Urothelium cell line (cell line): ENCODE measurements at regions not wholly inside any gene's neighbourhood (a gene's known extent, or its start where the extent isn't known, plus 50 kb on each side); places are given as distances from the start of the nearest gene placed in this dataset.

Source experiments
- DNase-seq: peaks from one replicate; pipeline ENCODE4 v3.0.0; 2011; ENCODE audit warnings: low spot score, mixed read lengths
- FAIRE-seq: peaks from 2 replicates; lab custom pipeline; 2011; peaks lifted over from hg19 to GRCh38; lab: Jason Lieb, UNC

DNA sequence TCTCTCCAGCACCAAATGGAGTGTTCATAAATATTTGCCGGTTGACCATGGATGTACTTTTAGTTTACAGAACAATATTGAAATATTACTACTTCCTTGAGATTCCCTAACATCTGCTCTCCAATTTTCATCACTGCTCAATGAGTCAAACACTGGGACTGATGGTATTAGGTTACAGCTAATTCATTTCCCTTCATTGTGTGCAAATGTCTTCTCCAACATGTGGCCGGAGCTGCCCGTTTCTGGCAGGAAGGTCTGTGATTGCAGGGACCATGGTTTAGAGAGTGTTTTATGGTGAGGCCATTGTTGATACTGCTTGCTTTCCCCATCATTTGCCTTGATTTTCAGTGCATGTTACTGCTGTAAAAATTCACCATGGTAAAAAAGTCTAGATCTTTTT is 209.3 kb downstream of the HS3ST3B1 start:
- no peak for FAIRE-seq
- no peak for DNase-seq

DNA sequence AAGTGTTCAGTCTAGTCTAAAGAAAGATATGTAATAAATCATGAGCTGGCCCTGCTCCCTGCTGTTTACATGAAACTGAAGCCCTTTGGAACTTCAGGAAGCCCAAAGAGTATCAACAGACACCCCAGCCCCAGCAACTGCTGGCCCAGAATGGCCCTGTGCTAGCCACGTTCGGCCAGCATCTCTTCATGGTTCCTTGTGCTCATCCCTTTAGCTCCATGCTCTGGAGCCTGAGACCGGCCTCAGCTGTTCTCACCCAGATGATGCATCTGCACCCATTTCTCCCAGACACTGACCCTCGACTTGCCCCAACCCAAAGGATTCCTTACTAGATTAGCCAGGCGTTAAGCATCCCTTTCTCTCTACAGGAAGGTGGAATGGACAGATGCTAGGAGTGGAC is 207.3 kb downstream of the HS3ST3B1 start:
- FAIRE-seq (no peak), DNase-seq (no peak)

DNA sequence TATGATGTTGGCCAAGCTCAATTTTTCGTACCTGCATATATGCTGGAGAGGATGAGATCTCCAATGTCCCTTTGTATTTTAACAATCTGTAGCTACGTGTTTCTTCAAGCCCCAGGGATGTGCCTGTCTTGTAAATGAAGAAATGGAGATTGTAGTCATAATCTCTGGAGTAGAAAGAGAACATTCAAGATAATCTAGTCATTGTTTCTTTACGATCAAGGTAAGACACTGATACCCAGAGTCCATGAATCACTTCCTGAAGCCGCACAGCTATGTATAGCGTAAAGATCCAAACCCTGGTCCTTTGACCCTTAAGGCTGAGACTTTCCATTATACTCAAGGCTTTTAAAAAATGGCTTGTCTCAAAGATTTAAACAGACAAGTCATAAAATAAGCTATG is 205.5 kb downstream of the HS3ST3B1 start:
- FAIRE-seq (no peak), DNase-seq (no peak)

DNA sequence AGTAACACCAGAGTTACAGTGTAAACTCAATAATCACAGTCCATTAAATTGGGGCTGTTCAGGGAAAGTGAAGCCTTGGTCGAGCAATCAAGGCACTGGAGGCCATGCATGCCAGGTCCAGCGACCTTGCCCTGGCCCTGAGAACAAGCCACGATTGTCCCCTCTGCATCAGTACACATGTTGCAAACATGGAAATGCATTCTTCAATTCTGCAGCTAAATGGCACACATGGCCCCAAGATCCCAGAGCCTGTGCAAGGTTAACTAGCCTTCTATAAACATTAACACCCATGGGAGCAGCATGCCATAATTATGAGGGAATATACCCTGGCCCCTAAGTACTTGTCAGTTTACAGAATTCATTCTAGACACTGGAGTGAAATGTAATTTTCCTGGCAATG is 204.7 kb downstream of the HS3ST3B1 start:
- no peak for DNase-seq
- FAIRE-seq, result no peak

DNA sequence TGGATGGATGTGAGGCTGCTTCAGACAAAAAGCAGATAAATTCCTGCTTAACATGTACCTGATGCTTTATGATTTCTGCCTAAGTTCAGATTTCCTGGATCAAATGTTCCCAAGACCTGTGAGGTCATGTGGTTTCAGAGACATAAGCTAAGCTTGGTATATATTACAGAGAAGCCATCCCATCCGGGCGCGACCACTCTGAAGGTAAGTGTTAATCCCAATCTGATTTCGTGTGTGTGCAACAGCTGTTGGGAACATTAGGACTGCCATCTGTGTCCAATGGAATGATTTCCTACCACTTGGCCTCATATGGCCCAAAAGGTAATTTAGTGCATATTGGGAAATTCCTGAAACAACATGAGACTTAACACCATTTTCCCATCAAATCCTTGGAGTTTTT is 199.1 kb downstream of the HS3ST3B1 start:
- no peak for DNase-seq
- no peak for FAIRE-seq

DNA sequence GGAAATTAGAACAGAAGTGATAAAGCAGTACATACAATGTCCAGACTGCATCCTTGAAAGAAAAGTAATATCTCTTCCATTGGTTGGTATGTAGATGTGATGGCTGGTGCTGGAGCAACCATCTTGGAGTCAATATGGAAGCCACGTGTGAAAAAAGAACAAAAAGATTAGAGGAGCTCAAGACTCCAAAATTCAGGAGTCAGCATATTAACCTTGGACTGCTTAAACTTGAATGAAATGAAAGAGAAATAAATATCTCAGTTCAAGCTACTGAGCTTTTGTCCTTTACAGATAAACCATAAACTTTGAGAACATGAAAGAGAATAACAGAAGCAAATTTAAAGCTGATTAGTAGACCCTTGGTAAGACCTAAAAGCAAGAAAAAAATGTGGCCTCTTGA is 197.9 kb downstream of the HS3ST3B1 start:
- DNase-seq (no peak), FAIRE-seq (no peak)

DNA sequence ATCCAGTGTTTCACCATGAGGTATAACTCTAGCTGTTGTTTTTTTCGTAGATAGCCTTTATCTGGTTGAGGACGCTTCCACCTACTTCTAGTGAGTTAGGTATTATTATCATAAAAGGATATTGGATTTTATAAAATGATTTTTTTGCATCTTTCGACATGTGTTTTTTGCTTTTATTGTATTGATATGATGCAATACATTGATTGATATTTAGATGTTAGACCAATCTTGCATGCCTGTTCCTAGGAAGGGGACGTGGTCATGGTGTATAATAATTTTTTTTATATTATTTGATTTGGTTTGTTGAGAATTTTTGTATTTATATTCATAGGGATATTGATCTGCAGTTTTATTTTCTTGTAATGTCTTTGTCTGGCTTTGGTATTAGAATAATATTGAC is 193.3 kb downstream of the HS3ST3B1 start:
- no peak for FAIRE-seq
- no peak for DNase-seq

DNA sequence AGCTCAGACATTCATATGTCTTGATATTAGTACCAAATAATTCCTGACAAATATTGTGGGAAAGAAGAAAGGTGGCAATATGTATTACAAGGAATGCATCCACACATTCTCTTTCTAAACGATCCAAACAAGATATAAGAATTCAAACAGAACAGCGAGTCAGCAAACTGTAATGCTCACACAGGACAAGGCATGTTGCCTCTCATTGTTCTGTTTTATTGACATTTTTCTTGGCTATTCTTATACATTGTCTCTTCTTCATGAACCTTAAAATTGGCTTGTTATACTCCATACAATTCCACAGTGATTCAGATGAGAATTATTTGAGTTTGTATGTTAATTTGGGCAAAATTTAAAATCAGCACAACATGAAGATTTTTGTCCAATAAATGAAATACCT is 189.1 kb downstream of the HS3ST3B1 start:
- FAIRE-seq (no peak), DNase-seq (no peak)

DNA sequence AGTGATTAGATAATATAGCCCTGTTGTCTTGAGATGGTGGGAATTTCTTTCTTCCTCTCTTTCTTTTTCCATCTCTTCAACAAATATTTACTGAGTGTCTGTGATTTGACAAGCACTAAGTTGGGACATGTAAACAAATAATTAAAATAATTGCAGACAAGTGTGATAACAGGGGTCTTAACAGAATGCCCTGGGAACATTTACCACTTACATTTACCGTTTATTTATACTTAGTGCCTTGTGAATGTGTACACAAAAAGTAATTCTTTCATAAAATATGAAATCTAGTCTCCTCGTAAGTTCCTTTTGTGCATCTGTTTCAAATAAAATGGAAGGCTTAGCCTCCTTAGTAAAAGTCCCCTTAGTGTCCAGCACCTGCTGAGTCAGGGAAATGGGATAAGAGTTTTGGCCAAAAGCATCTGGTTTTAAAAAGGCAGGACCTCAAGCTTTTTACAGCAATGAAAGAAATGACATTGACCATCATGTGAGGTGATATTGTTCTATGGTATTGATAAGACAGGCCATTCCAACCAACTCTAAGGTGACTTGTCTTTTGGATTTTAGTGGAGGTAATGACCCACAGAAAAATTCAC is 188.2 kb downstream of the HS3ST3B1 start:
- no peak for FAIRE-seq
- no peak for DNase-seq

DNA sequence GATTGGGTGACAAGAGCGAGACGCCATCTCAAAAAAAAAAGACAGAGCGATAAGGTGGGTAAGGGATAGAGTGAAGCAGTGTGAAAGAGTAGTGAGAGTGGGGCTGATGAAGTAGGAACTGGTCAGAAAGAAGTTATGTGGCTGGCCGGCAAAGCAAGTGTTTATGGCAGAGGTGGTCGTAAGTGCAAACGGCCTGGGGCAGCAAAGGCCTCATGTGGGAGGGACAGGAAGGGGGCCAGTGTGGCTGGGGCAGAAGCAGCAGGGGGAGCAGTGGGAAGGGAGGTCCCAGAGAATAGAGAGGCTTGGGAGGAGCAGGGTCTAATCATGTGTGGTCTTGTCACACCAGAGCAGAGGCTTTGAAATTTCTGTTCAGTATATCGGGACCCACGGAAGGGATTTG is 186.2 kb downstream of the HS3ST3B1 start:
- no peak for FAIRE-seq

DNA sequence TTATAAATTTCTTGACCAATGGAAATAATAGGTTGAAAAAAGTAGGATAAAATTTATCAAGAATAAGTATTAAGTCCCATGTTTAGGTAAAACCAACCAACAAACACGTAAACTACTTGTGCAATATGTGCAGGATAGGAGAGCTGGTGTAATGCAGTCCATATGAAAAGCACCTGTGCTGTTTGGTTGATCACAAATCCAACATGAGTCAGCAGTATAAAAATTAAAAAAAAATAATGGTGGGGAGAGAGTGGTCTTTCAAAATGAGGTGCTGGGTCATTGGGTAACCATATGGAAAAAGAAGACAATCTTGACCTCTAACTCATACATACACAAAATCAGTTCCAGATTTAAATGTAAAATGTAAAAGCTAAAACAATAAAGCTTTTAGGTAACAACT is 181.8 kb downstream of the HS3ST3B1 start:
- FAIRE-seq (no peak), DNase-seq (no peak)

More for the DNA sequence above, 186.2 kb downstream of the HS3ST3B1 start:
- no peak for DNase-seq

DNA sequence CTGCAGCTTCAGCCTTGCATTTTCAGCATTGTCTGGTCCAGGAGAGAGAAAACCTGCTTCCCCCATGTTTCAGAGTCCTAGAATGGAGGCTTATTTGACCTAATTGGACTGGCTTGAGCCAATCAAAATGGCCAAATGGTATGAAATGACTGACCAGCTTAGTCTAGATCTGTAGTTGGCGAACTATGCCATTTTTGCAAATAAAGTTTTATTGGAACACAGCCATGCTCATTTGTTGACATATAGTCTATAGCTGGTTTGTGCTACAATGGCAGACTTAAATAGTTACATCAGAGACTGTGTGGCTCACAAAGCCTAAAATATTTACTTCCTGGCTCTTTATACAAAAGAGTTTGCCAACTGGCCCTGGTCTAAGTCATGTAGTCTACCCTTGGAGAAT is 180.8 kb downstream of the HS3ST3B1 start:
- FAIRE-seq (no peak), DNase-seq (no peak)

DNA sequence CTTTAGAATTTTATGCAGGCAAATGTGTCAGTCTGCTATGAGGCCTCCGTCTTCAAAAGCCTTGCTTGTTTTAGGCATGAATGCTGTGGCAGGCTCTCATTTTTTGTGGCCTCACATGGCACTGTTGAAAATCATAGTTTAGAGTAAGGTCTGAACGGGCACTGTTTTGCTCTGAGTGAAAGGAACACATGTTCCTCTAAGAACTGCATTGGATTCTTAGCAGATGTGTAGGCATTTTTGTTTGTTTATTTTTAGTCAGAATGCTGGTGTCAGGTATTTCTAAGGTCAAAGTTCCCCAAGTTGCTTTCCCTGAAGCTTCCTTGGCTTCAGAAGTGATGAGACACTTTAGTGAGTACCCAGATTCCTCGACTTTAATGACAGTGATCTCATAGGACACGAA is 173.7 kb downstream of the HS3ST3B1 start:
- DNase-seq, result no peak
- no peak for FAIRE-seq

DNA sequence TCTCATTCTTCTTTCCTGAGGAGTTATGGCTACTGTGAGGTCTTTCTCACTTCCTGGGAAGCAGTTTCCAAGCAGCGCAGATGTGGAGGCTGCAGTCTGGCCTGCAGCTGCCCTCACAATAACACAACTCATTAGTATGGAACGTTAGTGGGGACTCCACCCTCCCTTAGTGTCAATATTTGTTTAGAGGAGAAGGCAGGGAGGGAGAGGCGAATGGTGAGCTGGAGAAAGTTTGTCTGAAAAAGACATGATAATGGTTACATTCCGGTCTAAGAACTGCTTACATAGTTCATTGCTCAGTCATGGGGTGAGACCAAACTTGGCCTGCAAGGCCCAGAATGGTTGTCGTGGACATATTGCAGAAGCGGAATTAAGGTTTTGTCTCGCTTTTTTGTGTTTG is 170.2 kb downstream of the HS3ST3B1 start:
- no peak for FAIRE-seq
- peak; percentile 36 for DNase-seq

DNA sequence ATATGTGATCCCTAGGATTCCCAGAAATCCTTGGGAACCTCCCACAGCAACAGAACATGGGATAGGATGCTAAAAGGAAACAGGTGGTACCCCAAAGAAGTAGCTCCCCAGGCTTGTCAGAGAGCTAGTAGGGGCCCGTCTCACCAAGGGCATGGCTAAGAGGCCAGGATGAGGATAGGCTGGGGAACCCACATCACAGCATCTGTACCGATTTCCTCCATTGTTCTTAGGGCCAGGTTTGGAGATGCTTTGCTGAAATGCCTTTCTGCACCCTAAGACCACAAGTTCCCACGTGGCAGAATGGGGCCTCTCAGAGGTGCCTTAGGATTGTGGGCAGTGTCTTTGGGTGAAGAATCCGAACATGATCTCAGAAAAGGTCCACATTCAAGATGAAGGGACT is 169.5 kb downstream of the HS3ST3B1 start:
- no peak for DNase-seq
- no peak for FAIRE-seq

DNA sequence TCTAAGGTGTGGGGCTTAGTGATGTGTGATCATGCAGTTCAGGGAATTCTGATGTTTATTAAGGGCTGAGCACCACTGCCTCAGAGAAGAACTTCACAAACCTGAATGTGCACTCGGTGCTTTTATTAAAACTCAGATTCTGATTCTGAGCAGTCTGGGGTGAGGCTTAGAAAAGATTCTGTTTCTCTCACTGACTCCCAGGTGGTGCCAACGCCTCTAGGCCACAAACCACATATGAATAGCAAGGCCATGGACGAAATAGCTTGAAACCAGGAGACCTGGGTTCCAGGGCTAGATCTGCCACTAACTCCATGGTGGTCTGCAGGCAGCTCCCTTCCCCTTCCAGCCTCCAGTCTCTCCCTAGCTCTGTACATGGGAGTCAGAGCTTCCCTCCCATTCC is 169.1 kb downstream of the HS3ST3B1 start:
- no peak for FAIRE-seq

DNA sequence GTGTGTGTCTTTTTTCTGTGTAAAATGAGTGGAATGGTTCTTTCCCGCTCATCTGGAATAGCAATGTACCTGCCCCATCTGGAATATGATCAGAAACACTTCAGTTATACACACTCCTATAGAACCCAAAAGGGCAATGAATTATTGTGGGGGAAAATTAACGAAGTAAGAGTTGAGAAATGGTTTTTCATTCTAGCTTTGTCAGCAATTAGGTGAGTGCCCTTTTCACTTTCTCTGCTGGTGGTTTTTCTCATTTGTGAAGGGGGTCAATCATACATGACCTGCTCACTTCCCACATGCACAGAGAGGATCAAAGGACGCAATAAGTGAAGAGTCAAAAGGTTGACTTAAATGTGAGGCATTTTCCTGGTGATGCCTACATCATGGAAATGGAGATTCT is 168.0 kb downstream of the HS3ST3B1 start:
- DNase-seq, result no peak
- FAIRE-seq, result no peak

More for the DNA sequence above, 169.1 kb downstream of the HS3ST3B1 start:
- DNase-seq, result no peak

DNA sequence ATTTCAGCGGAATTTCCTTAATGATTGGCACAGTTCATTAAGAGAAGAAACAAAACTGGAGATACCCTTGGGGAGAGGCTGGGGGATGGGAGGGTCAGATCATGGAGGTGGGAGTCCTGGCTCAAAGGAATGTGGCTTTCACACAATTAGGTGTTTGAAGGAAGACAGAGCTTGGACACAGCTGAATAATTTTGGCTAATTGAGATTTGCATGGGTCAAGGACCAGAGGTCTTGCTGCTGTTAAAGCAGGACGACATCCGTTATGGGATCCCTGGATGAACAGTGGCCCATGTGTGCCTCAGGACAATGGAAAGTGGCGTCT is 160.3 kb downstream of the HS3ST3B1 start:
- no peak for FAIRE-seq
- no peak for DNase-seq

DNA sequence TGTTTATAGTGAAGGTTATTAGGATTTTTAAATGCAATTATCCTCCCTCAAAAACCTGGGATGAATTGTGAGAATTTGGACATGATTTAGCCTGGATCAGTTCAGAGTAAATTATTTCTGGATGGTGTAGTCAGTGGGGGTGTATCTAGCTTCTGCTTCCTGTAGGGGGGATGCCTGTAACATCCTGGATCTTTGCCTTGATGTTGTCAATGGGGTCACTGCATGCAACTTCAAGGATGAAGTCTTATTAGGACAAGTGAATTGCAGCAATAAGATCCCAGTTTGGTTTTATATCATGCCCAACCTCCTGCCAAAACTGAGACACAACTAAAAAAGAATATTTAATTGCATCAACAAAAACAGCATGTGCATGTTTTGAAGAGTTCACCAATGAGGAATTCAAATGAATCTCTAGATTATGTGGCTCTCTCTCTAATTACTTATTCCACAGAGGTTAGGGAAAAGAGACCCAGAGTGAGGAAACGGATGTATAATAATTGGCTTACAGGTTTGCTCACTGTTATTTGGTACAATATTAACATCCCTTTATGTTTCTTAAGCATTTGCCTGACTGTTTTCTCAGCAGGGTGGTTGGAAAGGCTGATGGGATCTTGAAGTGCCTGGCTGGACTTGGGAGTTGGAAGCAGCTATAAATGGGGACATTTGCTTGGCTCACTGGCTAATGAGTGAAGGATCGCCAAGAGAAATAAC is 159.8 kb downstream of the HS3ST3B1 start:
- DNase-seq (no peak), FAIRE-seq (no peak)

DNA sequence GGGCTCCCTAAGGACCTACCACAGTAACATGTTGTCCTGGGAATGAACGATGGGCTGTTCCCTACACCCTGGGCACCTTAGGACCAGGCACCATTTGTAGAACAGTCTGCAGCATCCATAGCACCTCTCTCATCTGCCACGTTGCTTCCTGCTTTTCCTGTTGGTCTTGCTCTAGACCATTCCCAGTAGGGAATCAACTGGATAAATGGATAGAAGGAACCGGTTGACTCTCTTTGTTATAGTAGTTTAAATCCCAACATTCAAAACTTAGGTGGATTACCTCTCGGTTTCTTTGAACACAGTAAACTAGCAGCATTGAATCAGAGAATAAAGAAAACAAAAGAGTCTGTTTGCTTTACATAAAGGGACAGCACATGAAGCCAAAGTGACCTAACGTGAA is 159.1 kb downstream of the HS3ST3B1 start:
- no peak for DNase-seq
- no peak for FAIRE-seq

DNA sequence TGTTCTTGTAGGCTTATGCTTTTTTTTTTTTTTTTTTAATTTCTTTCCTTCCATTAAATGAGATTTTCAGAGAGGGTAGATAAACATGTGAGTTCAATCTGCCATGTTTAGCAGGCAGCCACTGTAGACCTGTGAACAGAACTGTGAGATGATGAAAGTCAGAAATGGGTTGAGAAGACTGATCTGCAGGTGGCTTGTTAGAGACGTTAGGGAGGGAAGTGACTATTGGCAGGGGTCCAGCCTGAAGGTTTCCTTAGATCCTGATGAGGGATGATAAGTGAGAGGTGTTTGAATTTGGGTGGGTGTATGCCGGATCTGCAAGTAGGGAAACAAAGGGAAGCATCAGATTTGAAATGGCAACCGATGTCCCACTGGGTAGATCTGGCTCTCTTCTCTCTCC is 157.8 kb downstream of the HS3ST3B1 start:
- FAIRE-seq, result no peak

DNA sequence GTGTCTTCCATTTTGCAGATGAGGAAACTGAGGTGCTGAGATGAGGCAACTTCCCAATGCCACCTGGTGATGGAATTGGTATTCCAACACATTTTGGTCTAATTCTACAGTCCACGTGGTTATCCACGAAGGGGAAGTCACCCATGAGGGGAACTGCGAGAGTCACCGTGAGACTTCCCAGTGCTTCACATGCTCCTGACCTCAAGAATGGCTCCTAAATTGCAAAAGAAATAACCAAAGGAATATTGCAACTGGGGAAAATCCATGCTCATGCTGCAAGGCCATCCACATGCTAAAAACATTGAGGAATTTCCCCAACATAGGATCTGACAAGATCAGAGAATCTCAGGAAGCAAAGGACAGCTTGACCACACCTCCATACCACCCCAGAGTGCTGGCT is 153.9 kb downstream of the HS3ST3B1 start:
- no peak for FAIRE-seq
- DNase-seq, result no peak

More for the DNA sequence above, 157.8 kb downstream of the HS3ST3B1 start:
- DNase-seq, result no peak

DNA sequence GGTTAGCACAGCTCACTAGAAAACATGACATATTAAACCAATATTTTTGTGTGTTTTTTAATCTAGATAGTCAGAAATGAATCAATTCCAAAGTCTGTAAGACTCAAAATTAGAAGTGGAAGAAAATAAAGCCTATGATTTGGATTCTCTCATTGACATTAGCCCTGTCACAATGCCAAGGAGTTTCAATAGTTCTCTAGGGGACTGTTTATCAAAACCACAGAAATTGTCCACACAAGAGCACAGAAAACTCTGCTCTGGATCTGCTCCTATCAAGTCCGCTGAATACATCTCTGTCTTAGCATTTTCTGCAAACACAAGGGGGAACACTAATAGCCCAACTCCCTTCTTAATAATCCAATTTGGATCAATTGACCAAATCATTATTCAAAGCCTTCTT is 152.0 kb downstream of the HS3ST3B1 start:
- no peak for FAIRE-seq

More for the DNA sequence above, 152.0 kb downstream of the HS3ST3B1 start:
- DNase-seq, result no peak
